A549 (cell line): ENCODE measurements at regions not wholly inside any gene's neighbourhood (a gene's known extent, or its start where the extent isn't known, plus 50 kb on each side); places are given as distances from the start of the nearest gene placed in this dataset.

Experiments used
- ATAC-seq, 2 experiments: fragments of 200-7000 bp in 1 of 2; fragments of >200 bp in 1 of 2; cut with Nextera tagmentation in 1 of 2; cut with Tn5 transposase in 1 of 2; 3 replicates each; pipeline versions ENCODE4 v1.8.0 to v1.9.1; 2018 to 2020; ENCODE audit warnings: mild to moderate bottlenecking in 1 of 2, moderate library complexity in 1 of 2
- CTCF ChIA-PET: fragments of 300-600 bp; sonication (Branson Sonifier 250); formaldehyde crosslinking; extraction: SDS; loops from one replicate; lab custom pipeline; 2021; ENCODE audit warnings: antibody characterized with exemption, inconsistent platforms; lab: Yijun Ruan, JAX
- POLR2A ChIA-PET: fragments of 350-600 bp; formaldehyde crosslinking; extraction: SDS; loops from one replicate; lab custom pipeline; 2021; ENCODE audit warnings: antibody characterized with exemption, inconsistent platforms; lab: Yijun Ruan, JAX
- DNase-seq, 2 experiments: peaks; one replicate each; pipeline versions ENCODE4 v3.0.0 to v3.0.0-alpha.2; 2011 to 2016; ENCODE audit warnings: low read depth in 1 of 2, low spot score in 1 of 2
- FAIRE-seq: peaks from 2 replicates; lab custom pipeline; 2011; peaks lifted over from hg19 to GRCh38; lab: Jason Lieb, UNC
- H3K27ac ChIP-seq, 2 experiments: fragments of >200 bp; sonication (Bioruptor Twin); formaldehyde crosslinking; 3 replicates each; pipeline ENCODE4 v1.5.1; 2016 to 2017
- H3K4me1 ChIP-seq: fragments of >200 bp; sonication (Bioruptor Twin); formaldehyde crosslinking; 3 replicates; pipeline ENCODE4 v1.6.1; 2016
- H3K4me2 ChIP-seq: fragments of >200 bp; sonication (Bioruptor Twin); formaldehyde crosslinking; 3 replicates; pipeline ENCODE4 v1.6.1; 2016
- H3K4me3 ChIP-seq: fragments of >200 bp; sonication (Bioruptor Twin); formaldehyde crosslinking; 3 replicates; pipeline ENCODE4 v1.5.1; 2016
- H3K9me3 ChIP-seq: fragments of >200 bp; sonication (Bioruptor Twin); formaldehyde crosslinking; 3 replicates; pipeline ENCODE4 v1.6.1; 2016
- BHLHE40 ChIP-seq: IDR thresholded peaks from 2 replicates; pipeline ENCODE4 v1.6.1; 2012; ENCODE audit warnings: low read depth, low read length, inconsistent platforms
- CEBPB ChIP-seq, 2 experiments: fragments of >200 bp in 1 of 2; sonication (Bioruptor Twin) in 1 of 2; formaldehyde crosslinking in 1 of 2; IDR thresholded peaks; 2 replicates each; pipeline ENCODE4 v1.6.1; 2012 to 2016
- CHD4 ChIP-seq: fragments of 200-600 bp; sonication (generic); IDR thresholded peaks from 2 replicates; pipeline ENCODE4 v1.6.1; 2016; ENCODE audit warnings: antibody characterized with exemption, mild to moderate bottlenecking, borderline replicate concordance
- EHF ChIP-seq: fragments of 250-450 bp; sonication (Bioruptor Pico); IDR thresholded peaks from 2 replicates; pipeline ENCODE4 v1.5.0; 2020; ENCODE audit warnings: mild to moderate bottlenecking
- EHMT2 ChIP-seq: fragments of 200-600 bp; sonication (generic); IDR thresholded peaks from 2 replicates; pipeline ENCODE4 v1.6.1; 2016; ENCODE audit warnings: antibody characterized with exemption, low read depth, mild to moderate bottlenecking, moderate library complexity
- EP300 ChIP-seq, 2 experiments: fragments of >200 bp; sonication (Bioruptor Twin); formaldehyde crosslinking; IDR thresholded peaks; 2 replicates in 1 of 2; 3 replicates in 1 of 2; pipeline ENCODE4 v1.6.1; 2016 to 2017
- FOXS1 ChIP-seq: fragments of 250-450 bp; sonication (Bioruptor Pico); IDR thresholded peaks from 2 replicates; pipeline ENCODE4 v1.5.0; 2020; ENCODE audit warnings: mild to moderate bottlenecking, moderate library complexity
- HDAC2 ChIP-seq: fragments of 200-600 bp; sonication (generic); IDR thresholded peaks from 2 replicates; pipeline ENCODE4 v1.6.1; 2016
- MYC ChIP-seq: IDR thresholded peaks from 2 replicates; pipeline ENCODE4 v1.6.1; 2012; ENCODE audit warnings: mild to moderate bottlenecking, inconsistent platforms, low read length, improper control_type of control experiment, borderline replicate concordance
- NFE2L2 ChIP-seq: fragments of 150-350 bp; conservative IDR thresholded peaks from 2 replicates; pipeline ENCODE4 v1.6.1; 2014; ENCODE audit warnings: low read length
- NPAS2 ChIP-seq: fragments of 250-450 bp; sonication (Bioruptor Pico); IDR thresholded peaks from 2 replicates; pipeline ENCODE4 v1.8.0; 2022; ENCODE audit warnings: mild to moderate bottlenecking, moderate library complexity, borderline replicate concordance
- NR3C1 ChIP-seq: fragments of >200 bp; sonication (Bioruptor Twin); formaldehyde crosslinking; IDR thresholded peaks from 3 replicates; pipeline ENCODE4 v1.6.1; 2017
- PHF8 ChIP-seq: fragments of 200-600 bp; sonication (generic); IDR thresholded peaks from 2 replicates; pipeline ENCODE4 v1.6.1; 2016; ENCODE audit warnings: low read depth, mild to moderate bottlenecking, antibody characterized with exemption, moderate library complexity, borderline replicate concordance
- RAD21 ChIP-seq, 2 experiments: fragments of >200 bp in 1 of 2; sonication (Bioruptor Twin) in 1 of 2; formaldehyde crosslinking in 1 of 2; IDR thresholded peaks in 1 of 2; conservative IDR thresholded peaks in 1 of 2; 2 replicates in 1 of 2; 3 replicates in 1 of 2; pipeline ENCODE4 v1.6.1; 2012 to 2018; ENCODE audit warnings: inconsistent platforms in 1 of 2
- ZC3H11A ChIP-seq: fragments of 450-650 bp; IDR thresholded peaks from 2 replicates; pipeline ENCODE4 v1.6.1; 2014; ENCODE audit warnings: antibody characterized with exemption, mild to moderate bottlenecking
- ZFP36 ChIP-seq: fragments of 450-650 bp; IDR thresholded peaks from 2 replicates; pipeline ENCODE4 v1.6.1; 2014; ENCODE audit warnings: borderline replicate concordance; ENCODE audit not compliant: partially characterized antibody
- ZSCAN20 ChIP-seq: fragments of 250-450 bp; sonication (Bioruptor Pico); IDR thresholded peaks from 2 replicates; pipeline ENCODE4 v1.8.0; 2022; ENCODE audit warnings: mild to moderate bottlenecking, moderate library complexity
- WGBS: methylation state at CpG from one replicate; pipeline ENCODE4 v1.1.6; 2017; ENCODE audit errors: missing lambda C conversion rate; 5-methylcytosine and 5-hydroxymethylcytosine counted together
- TF ChIP-seq, protein P1 (sequence below): IDR thresholded peaks from 2 replicates; pipeline ENCODE4 v1.6.1; 2012
- TF ChIP-seq, protein P2 (sequence below): fragments of 200-600 bp; sonication (generic); IDR thresholded peaks from 2 replicates; pipeline ENCODE4 v1.6.1; 2016; ENCODE audit warnings: antibody characterized with exemption, mild to moderate bottlenecking, moderate library complexity
- TF ChIP-seq, protein P3 (sequence below): fragments of 250-450 bp; sonication (Bioruptor Pico); IDR thresholded peaks from 2 replicates; pipeline ENCODE4 v1.5.0; 2021; ENCODE audit warnings: mild to moderate bottlenecking, moderate library complexity, borderline replicate concordance
- TF ChIP-seq, protein P4 (sequence below): fragments of 250-450 bp; sonication (Bioruptor Pico); IDR thresholded peaks from 2 replicates; pipeline ENCODE4 v1.5.0; 2020; ENCODE audit warnings: low read depth, mild to moderate bottlenecking, moderate library complexity

DNA sequence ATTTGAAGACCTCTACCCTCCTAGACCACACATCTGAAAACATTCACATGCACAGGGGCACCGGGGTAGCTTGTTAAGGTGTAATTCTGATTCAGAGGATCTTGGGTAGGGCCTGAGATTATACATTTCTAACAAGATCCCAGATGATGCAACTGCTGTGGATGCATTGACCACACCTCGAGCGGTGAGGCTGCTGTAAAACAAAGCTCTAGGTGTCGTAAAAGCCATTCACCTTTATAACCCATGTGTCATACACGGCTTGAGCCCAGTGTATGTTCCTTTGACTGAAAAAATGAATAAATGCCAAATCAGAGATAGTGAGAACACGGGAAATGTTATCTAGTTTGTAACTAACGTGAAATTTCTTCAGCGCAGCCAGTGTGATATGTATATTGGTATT, 1578.2 kb upstream of the WWC1 start:
- CTCF ChIA-PET: interaction anchor here (2.0 kb wide), 1 partner anchor 12 kb away, joined by 4 read pairs; no protein-coding TSS in a partner anchor
- ATAC-seq (no peak), FAIRE-seq (no peak)
- POLR2A ChIA-PET: no interaction called here
- Histone ChIP-seq H3K9me3 (no peaks in the 10 kb centered on the region), H3K4me1 (no peaks in the 10 kb centered on the region), H3K4me2 (no peak overlapping the region)
- TF ChIP-seq ZSCAN20 (CRISPR knock-in tag) (no peak), EHF (no peak), BHLHE40 (no peak), EP300 (IDR thresholded peaks at IDR 0.05) (no peak), FOXS1 (CRISPR knock-in tag) (no peak), NR3C1 (no peak), CHD4 (no peak), PHF8 (no peak), ZFP36 (no peak), EHMT2 (no peak), NPAS2 (CRISPR knock-in tag) (no peak)
- TF ChIP-seq, protein P1, sequence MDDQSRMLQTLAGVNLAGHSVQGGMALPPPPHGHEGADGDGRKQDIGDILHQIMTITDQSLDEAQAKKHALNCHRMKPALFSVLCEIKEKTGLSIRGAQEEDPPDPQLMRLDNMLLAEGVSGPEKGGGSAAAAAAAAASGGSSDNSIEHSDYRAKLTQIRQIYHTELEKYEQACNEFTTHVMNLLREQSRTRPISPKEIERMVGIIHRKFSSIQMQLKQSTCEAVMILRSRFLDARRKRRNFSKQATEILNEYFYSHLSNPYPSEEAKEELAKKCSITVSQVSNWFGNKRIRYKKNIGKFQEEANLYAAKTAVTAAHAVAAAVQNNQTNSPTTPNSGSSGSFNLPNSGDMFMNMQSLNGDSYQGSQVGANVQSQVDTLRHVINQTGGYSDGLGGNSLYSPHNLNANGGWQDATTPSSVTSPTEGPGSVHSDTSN: no peak
- TF ChIP-seq, protein P2, sequence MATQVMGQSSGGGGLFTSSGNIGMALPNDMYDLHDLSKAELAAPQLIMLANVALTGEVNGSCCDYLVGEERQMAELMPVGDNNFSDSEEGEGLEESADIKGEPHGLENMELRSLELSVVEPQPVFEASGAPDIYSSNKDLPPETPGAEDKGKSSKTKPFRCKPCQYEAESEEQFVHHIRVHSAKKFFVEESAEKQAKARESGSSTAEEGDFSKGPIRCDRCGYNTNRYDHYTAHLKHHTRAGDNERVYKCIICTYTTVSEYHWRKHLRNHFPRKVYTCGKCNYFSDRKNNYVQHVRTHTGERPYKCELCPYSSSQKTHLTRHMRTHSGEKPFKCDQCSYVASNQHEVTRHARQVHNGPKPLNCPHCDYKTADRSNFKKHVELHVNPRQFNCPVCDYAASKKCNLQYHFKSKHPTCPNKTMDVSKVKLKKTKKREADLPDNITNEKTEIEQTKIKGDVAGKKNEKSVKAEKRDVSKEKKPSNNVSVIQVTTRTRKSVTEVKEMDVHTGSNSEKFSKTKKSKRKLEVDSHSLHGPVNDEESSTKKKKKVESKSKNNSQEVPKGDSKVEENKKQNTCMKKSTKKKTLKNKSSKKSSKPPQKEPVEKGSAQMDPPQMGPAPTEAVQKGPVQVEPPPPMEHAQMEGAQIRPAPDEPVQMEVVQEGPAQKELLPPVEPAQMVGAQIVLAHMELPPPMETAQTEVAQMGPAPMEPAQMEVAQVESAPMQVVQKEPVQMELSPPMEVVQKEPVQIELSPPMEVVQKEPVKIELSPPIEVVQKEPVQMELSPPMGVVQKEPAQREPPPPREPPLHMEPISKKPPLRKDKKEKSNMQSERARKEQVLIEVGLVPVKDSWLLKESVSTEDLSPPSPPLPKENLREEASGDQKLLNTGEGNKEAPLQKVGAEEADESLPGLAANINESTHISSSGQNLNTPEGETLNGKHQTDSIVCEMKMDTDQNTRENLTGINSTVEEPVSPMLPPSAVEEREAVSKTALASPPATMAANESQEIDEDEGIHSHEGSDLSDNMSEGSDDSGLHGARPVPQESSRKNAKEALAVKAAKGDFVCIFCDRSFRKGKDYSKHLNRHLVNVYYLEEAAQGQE: no peak
- TF ChIP-seq, protein P3, sequence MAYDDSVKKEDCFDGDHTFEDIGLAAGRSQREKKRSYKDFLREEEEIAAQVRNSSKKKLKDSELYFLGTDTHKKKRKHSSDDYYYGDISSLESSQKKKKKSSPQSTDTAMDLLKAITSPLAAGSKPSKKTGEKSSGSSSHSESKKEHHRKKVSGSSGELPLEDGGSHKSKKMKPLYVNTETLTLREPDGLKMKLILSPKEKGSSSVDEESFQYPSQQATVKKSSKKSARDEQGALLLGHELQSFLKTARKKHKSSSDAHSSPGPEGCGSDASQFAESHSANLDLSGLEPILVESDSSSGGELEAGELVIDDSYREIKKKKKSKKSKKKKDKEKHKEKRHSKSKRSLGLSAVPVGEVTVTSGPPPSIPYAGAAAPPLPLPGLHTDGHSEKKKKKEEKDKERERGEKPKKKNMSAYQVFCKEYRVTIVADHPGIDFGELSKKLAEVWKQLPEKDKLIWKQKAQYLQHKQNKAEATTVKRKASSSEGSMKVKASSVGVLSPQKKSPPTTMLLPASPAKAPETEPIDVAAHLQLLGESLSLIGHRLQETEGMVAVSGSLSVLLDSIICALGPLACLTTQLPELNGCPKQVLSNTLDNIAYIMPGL: no peak
- TF ChIP-seq, all 56 proteins: peak for 0
- WGBS: 16% methylated on average over 8 of the region's 8 CpGs
- H3K27ac ChIP-seq: no peak overlapping the region
- H3K4me3 ChIP-seq: no peak overlapping the region
- no peak for DNase-seq

DNA sequence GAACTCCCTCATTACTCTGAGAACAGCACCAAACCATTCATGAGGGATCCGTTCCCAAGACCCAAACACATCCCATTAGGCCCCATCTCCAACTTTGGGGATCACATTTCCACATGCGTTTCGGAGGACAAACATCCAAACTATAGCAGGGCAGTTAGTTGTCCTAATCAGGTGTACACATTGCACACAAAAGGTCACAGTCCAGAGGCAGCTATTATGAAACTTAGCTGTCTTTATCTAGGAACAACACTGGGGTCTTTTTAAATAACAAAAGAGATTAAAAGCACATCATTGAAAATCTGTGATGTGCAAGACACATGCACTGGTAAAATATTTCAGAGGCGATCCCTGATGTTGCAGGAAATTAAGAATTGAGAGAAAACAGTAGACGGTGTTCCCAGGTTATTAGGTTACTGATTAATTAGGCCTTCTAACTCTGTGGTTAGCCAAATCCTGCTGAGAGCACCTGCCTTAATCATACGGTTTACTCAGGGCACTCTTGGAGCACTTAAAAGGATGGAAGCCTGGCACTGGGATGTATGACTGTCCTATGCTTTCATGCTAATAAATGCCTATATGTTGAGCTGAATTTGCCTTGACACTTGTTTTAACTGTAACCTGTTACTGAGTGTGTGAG, 1574.5 kb upstream of the WWC1 start:
- WGBS: 27% methylated on average over 6 of the region's 6 CpGs

More for the DNA sequence above, 1574.5 kb upstream of the WWC1 start:
- CTCF ChIA-PET: no interaction called here
- no peak overlapping the region for H3K4me3 ChIP-seq
- no peak overlapping the region for H3K4me2 ChIP-seq
- H3K4me1 ChIP-seq: no peaks in the 10 kb centered on the region
- TF ChIP-seq NFE2L2: no peak
- TF ChIP-seq ZC3H11A: no peak
- no peak for TF ChIP-seq HDAC2
- TF ChIP-seq CEBPB (IDR thresholded peaks at IDR 0.05): no peak
- TF ChIP-seq NPAS2 (CRISPR knock-in tag): no peak
- TF ChIP-seq, protein P4, sequence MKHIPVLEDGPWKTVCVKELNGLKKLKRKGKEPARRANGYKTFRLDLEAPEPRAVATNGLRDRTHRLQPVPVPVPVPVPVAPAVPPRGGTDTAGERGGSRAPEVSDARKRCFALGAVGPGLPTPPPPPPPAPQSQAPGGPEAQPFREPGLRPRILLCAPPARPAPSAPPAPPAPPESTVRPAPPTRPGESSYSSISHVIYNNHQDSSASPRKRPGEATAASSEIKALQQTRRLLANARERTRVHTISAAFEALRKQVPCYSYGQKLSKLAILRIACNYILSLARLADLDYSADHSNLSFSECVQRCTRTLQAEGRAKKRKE (CRISPR knock-in tag): no peak
- TF ChIP-seq RAD21 (conservative IDR thresholded peaks at IDR 0.05 in 1 of 2, IDR thresholded peaks at IDR 0.05 in 1 of 2): no peak
- no peak for TF ChIP-seq MYC
- TF ChIP-seq, all 56 proteins: peak for 0
- ATAC-seq (no peak), DNase-seq (no peak), FAIRE-seq (no peak)
- Histone ChIP-seq H3K27ac (no peak overlapping the region), H3K9me3 (no peaks in the 10 kb centered on the region)
- POLR2A ChIA-PET: no interaction called here
